ENCODE measurements at regions not wholly inside any gene's neighbourhood (a gene's known extent, or its start where the extent isn't known, plus 50 kb on each side); places are given as distances from the start of the nearest gene placed in this dataset.

- H3K4me3 ChIP-seq (ENCODE audit: low read length) = no peak overlapping the region
- DNase-seq (ENCODE audit: low read depth) = no peak
- TF ChIP-seq CTCF (IDR thresholded peaks at IDR 0.05; ENCODE audit: insufficient read depth, low read depth, low read length, missing control alignments) = no peak
These were observed 160.3 kb upstream of the OLIG3 start for GRCh38 chr6:137654365-137654981.

- no peak overlapping the region for H3K4me3 ChIP-seq (ENCODE audit: low read length)
- DNase-seq (ENCODE audit: low read depth) = no peak
- TF ChIP-seq CTCF (IDR thresholded peaks at IDR 0.05; ENCODE audit: insufficient read depth, low read depth, low read length, missing control alignments) = no peak
These were observed 161.1 kb upstream of the OLIG3 start for GRCh38 chr6:137655291-137655690.

- TF ChIP-seq CTCF (IDR thresholded peaks at IDR 0.05; ENCODE audit: insufficient read depth, low read depth, low read length, missing control alignments) = no peak
- no peak for DNase-seq (ENCODE audit: low read depth)
- no peak overlapping the region for H3K4me3 ChIP-seq (ENCODE audit: low read length)
These were observed 162.5 kb upstream of the OLIG3 start for GRCh38 chr6:137656735-137657134.

- DNase-seq (ENCODE audit: low read depth) = peak; percentile 77
- H3K4me3 ChIP-seq (ENCODE audit: low read length) = no peak overlapping the region
- TF ChIP-seq CTCF (IDR thresholded peaks at IDR 0.05; ENCODE audit: insufficient read depth, low read depth, low read length, missing control alignments) = no peak
These were observed 163.2 kb upstream of the OLIG3 start for GRCh38 chr6:137657351-137657911.

- no peak for TF ChIP-seq CTCF (IDR thresholded peaks at IDR 0.05; ENCODE audit: insufficient read depth, low read depth, low read length, missing control alignments)
- no peak for DNase-seq (ENCODE audit: low read depth)
- H3K4me3 ChIP-seq (ENCODE audit: low read length) = no peak overlapping the region
These were observed 164.1 kb upstream of the OLIG3 start for GRCh38 chr6:137658287-137658686.

- TF ChIP-seq CTCF (IDR thresholded peaks at IDR 0.05; ENCODE audit: insufficient read depth, low read depth, low read length, missing control alignments) = no peak
- H3K4me3 ChIP-seq (ENCODE audit: low read length) = no peak overlapping the region
- no peak for DNase-seq (ENCODE audit: low read depth)
These were observed 165.7 kb upstream of the OLIG3 start for GRCh38 chr6:137659871-137660270.

GRCh38 chr6:137660296-137660731 is 166.1 kb upstream of the OLIG3 start:
- no peak for TF ChIP-seq CTCF (IDR thresholded peaks at IDR 0.05; ENCODE audit: insufficient read depth, low read depth, low read length, missing control alignments)
- H3K4me3 ChIP-seq (ENCODE audit: low read length) = no peak overlapping the region

More at GRCh38 chr6:137660296-137660731, 166.1 kb upstream of the OLIG3 start:
- no peak for DNase-seq (ENCODE audit: low read depth)

Measured in epithelial cell of esophagus (primary cell).